ENCODE measurements at regions not wholly inside any gene's neighbourhood (a gene's known extent, or its start where the extent isn't known, plus 50 kb on each side); places are given as distances from the start of the nearest gene placed in this dataset.

DNA sequence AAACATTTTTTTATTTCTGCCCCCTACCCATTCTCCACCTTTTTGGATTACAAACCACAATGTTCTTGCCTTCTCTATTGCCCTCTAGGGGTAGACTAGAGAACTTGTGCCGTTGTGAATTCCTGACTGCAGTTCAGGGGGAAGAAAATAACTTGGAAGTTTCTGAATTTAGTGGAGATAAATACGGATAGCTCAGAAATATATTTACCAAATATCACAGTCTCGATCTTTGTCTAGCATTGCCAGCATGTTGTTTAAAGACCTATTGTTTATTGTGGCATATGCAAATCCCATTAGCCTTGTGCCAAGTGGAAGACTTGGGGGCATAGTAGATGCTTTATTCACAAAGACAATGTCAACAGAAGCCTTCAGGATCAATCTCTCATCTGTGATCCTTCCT is 154.1 kb upstream of the MMS22L start:
- TF ChIP-seq EZH2 (optimal IDR thresholded peaks at IDR 0.05; ENCODE audit: low read depth, low read length): no peak
- TF ChIP-seq, protein P1, sequence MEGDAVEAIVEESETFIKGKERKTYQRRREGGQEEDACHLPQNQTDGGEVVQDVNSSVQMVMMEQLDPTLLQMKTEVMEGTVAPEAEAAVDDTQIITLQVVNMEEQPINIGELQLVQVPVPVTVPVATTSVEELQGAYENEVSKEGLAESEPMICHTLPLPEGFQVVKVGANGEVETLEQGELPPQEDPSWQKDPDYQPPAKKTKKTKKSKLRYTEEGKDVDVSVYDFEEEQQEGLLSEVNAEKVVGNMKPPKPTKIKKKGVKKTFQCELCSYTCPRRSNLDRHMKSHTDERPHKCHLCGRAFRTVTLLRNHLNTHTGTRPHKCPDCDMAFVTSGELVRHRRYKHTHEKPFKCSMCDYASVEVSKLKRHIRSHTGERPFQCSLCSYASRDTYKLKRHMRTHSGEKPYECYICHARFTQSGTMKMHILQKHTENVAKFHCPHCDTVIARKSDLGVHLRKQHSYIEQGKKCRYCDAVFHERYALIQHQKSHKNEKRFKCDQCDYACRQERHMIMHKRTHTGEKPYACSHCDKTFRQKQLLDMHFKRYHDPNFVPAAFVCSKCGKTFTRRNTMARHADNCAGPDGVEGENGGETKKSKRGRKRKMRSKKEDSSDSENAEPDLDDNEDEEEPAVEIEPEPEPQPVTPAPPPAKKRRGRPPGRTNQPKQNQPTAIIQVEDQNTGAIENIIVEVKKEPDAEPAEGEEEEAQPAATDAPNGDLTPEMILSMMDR (IDR thresholded peaks at IDR 0.05; ENCODE audit: low read length): peak; percentile 78

Data from MM.1S (cell line).